GM18498 (cell line): ENCODE measurements at regions not wholly inside any gene's neighbourhood (a gene's known extent, or its start where the extent isn't known, plus 50 kb on each side); places are given as distances from the start of the nearest gene placed in this dataset.
"Not testable (repeated sequence)": the region's sequence is repeated elsewhere in the genome, so short reads cannot be mapped to it uniquely, and the experiment has no call there.

Experiments used
- ATAC-seq: cut with Tn5 transposase; IDR thresholded peaks from one replicate; pipeline ENCODE4 v1.9.1; 2021; ENCODE audit warnings: mild to moderate bottlenecking, moderate library complexity; ENCODE audit not compliant: unreplicated experiment

DNA sequence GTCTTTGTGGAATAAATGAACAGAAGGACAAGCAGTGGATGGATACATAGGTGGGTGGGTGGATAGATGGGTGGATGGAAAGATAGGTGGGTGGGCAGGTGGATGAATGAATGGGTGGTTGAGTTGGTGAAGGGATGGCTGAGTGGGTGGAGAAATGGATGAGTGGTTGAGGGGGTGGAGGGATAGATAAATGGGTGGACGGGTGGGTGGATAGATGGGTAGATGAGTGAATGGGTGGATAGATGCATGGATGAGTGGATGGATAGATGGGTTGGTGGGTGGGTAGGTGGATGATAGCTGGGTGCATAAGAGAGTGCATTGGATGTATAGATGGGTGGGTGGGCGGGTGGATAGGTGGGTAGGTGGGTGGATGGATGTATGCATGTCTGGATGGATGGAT lies 63.5 kb downstream of the UNC93B1 start:
- not testable (repeated sequence) for ATAC-seq

DNA sequence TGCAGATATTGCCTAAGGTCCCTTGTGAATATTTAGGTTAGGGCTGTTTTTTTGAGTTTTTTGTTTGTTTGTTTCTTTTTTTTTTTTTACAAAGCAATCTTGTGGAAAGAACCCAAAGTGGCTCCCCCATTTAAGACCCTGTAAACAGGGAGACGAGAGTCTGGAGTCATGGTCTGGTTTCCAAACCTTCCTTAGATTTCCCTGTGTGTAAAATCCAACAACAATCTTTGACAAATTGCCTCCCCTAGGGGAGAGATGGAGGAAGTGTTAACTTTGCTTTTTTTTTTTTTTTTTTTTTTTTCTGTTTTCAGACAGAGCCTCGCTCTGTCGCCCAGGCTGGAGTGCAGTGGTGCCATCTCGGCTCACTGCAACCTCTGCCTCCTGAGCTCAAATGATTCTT lies 64.9 kb downstream of the UNC93B1 start:
- ATAC-seq, result not testable (repeated sequence)

DNA sequence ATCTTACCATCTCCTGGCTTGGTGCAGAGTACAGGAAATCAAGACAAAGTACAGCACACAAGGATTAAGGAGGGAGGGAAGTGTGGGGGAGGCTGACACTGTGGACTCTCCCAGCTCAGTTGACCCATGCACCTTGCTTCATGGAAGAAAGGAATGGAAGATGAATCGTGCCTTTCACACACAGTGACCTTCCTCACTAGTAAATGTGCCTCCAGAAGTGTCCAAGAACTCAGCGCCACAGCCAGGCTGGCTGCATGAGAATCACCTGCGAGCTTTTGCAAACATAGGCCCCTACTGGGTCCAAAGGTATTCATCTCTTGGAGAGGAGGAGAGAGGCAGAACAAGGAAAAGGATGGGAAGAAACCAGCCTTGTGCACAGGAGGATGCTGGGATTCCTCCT lies 65.5 kb downstream of the UNC93B1 start:
- not testable (repeated sequence) for ATAC-seq

DNA sequence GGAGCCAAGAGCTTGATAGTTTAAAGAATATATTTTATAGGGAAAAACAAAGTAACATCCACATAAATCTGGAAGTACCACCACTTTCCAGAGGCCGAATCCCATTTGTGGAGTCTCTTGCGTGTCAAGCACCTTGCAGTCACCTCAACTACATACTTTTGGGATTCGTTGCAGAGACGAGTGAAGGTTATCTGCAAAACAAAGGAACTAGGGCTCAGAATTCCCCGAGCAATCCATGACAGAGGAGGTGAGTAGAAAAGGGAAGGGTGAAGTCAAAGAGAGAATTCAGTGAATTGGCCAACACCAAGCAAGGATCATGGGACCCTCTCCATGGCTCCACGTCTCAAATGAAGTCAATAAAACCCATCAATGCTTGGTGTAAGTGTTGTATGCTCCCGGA lies 80.3 kb downstream of the UNC93B1 start:
- ATAC-seq, result not testable (repeated sequence)

DNA sequence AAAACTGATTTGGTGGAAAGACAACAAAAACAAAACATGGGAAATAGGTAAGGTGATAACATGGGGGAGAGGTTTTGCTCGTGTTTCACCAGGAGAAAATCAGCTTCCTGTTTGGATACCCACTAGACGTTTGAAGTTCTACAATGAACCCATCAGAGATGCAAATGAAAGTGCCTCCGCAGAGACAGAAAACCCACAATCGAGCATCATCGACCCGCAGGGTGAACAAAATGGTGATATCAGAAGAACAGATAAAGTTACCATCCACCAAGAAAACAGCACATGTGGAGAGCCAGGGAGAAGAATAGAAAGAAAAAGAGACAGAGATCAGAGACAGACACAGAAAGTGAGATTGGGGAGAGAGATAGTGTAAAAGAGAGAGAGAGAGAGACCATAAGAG lies 83.4 kb downstream of the UNC93B1 start:
- not testable (repeated sequence) for ATAC-seq

DNA sequence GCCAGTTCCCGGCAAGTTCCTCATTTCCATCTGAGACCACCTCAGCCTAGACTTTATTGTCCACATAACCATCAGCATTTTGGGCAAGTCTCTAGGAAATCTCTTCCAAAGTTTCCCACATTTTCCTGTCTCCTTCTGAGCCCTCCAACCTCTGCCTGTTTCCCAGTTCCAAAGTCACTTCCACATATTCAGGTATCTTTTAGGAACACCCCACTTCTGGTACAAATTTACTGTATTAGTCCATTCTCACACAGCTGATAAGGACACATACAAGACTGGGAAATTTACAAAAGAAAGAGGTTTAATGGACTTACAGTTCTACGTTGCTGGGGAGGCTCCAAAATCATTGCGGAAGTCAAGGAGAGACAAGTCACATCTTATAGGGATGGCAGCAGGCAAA lies 91.7 kb downstream of the UNC93B1 start:
- not testable (repeated sequence) for ATAC-seq

DNA sequence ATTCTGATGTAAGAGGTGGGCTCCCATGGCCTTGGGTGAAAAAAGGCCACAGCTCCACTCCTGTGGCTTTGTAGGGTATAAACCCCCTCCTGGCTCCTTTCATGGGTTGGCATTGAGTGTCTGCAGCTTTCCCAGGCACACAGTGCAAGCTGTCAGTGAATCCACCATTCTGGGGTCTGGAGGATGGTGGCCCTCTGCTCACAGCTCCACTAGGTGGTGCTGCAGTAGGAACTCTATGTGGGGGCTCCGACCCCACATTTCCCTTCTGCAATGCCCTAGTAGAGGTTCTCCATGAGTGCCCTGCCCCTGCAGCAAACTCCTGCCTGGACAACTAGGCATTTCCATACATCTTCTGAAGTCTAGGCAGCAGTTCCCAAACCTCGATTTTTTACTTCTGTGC lies 92.7 kb downstream of the UNC93B1 start:
- ATAC-seq, result not testable (repeated sequence)

DNA sequence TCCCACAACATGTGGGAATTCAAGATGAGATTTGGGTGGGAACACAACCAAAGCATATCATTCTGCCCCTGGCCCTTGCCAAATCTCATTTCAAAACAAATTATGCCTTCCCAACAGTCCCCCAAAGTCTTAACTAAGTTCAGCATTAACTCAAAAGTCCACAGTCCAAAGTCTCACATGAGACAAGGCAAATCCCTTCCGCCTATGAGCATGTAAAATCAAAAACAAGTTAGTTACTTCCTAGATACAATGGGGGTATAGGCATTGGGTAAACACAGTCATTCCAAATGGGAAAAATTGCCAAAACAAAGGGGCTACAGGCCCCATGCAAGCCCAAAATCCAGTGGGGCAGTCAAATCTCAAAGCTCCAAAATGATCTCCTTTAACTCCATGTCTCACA lies 93.1 kb downstream of the UNC93B1 start:
- not testable (repeated sequence) for ATAC-seq

DNA sequence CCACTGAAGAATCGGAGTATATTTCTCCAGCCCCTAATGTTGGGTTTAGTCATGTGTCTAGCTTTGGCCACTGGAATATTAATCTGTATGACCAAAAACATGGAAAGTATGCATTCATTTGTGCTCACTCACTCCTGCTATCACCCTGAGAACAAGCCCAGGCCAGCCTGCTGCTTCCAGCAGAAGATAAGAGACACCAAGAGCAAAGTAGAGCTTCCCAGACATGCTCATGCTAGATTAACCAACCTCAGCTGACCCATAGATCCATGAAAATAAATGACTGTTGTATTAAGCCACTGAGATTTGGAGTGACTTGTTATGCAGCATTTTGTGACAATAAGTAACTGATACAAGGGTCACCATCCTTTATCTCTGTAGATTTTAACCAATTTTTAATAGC lies 96.9 kb downstream of the UNC93B1 start:
- ATAC-seq, result not testable (repeated sequence)

DNA sequence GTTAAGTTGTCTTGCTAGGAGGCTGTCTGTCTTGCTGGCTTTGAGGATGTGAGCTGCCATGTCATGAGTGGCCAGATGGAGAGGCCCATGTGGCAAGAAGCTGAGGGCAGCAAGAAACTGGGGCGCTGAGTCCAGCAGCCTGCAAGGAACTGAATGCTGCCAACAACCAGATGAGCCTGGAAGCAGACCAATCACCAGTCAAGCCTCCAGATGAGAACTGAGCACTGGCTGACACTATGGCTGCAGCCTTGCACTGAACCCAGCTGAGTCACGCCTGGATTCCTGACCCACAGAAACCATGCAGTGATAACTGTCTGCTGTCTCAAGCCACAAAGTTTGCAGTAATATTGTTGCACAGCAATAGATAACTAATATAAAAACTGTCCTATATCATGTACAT lies 104.4 kb downstream of the UNC93B1 start:
- ATAC-seq, result not testable (repeated sequence)

DNA sequence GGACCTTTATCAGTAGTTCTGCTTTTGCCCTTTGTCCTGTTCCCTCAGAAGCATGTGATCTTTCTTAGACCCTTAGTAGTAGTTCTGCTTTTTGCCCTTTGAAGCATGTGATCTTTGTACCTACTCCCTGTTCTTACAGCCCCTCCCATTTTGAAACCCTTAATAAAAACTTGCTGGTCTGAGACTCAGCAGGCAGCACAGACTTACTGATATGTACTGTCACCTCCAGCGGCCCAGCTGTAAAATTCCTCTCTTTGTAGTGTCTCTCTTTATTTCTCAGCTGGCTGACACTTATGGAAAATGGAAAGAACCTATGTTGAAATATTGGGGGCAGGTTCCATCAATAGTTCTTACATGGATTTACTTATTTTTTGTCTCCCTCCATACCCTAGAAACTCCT lies 110.4 kb downstream of the UNC93B1 start:
- ATAC-seq, result not testable (repeated sequence)

DNA sequence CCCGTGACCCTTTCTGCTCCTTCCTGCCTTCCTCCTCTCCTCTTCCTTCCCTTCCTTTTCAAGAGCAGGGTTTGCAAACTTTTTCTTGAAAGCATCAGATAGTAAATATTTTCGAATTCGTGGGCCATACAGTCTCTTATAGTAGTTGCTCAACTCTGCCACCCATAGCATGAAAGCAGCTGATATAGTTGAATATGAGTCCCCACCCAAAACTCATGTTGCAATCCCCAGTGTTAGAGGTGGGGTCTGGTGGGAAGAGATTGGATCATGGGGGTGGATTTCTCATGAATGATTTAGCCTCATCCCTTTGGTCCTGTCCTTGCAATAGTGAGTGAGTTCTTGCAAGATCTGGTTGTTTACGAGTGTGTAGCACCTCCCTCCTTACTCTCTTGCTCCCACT lies 114.3 kb downstream of the UNC93B1 start:
- not testable (repeated sequence) for ATAC-seq

DNA sequence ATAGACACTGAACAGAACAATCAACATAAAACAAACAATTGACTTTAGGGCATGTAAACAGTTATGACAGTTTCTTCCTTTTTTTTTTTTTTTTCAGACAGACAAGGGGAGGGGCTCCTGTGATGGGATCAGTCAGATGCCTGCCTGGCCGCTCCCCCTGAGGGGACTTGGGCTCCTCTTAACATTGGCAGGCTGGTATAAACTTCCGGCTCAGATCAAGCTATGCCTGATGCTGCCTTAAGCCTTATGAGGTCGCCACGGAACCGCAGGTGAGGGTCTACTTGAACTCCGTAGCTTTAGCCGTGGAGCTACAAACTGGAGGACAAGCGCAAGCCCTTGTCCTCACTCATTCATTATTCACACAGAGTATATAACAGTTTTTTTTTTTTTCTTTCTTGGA lies 115.8 kb downstream of the UNC93B1 start:
- ATAC-seq, result not testable (repeated sequence)

DNA sequence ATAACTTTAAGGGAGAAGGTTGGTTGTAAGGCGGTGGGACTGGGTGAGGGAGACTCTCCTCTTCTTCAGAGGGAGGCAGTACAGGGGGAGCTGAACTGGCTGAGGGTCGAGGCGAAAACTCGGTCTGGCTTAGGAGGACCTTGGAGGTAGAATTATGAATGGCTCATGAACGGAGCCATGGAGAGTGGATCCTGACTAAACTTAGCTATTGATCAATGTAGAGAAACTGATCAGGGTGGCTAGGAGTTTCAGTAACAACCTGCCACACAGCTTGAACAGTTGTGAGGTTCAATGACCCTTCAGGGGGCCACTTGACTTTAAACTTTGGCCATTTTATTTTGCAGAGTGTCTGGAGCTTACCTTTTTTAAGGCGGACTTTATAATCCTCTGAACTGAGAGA lies 117.2 kb downstream of the UNC93B1 start:
- not testable (repeated sequence) for ATAC-seq

DNA sequence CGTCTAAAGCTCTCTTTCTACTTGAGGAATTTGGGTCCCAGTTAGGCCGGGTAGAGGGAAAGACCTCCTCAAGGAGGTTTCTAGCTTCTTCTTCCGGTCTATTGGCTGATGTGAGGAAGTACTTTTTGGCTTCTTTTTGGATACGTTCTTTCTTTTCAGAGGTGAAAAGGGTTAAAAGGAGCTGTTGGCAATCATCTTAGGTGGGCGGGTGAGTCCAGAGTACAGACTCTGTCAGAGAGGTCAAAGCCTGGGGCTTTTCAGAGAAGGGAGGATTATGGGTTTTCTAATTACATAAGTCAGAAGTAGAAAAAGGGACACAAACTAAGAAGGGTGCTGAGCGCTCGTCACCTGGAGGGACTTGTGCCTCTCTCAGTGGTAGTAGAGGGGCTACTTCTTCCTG lies 117.7 kb downstream of the UNC93B1 start:
- not testable (repeated sequence) for ATAC-seq

DNA sequence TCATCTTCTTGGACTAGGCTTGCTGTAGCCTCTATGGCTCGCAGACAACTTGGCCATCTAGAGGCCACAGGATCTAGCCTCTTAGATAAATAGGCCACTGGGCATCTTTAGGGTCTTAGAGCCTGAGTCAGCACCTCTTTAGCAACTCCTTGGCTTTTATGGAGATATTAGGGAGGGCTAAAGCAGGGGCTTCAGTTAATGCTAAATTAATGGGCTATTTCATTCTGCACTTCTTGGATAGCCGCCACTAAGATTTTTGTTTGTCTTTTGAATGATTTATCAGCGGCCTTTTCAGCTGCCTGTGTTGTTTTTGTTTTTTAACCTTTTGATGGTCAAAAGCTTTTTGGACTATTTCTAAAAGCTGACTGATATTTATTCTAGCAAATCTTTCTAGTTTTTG lies 118.3 kb downstream of the UNC93B1 start:
- ATAC-seq, result not testable (repeated sequence)

DNA sequence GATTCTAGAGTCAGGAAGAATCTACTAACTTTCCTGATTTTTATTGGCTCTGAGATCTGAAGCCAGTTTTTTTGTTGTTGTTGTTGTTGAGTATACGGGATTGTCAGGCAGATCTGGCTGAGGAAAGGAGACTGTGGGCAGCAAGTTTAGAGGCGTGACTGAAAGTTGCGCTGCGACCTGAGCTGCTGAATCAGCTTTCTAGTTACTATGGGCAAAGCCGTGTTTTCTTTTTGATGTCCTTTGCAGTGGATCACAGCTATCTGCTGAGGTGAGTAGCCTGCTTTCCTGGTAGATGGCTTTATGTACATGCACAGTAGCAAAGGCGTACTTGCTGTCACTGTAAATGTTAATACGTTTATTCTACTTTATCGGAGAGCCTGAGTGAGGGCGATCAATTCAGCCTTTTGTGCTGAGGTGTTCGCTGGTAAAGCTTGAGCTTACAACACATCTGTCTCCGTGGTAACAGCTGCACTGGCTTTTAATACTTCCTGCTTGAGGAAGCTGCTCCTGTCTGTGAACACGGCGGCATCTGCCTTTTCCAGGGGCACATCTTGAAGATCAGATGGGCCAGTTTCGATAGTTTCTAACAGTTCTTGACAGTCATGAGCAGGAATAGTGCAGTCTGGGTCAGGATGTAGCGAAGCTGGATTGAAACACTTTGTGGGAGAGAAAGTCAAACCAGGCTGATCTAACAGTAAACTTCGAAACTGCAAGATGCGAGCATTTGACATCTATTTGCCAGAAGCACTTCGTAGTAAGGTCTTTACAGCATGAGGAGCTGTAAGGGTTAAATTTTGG lies 118.9 kb downstream of the UNC93B1 start:
- not testable (repeated sequence) for ATAC-seq

DNA sequence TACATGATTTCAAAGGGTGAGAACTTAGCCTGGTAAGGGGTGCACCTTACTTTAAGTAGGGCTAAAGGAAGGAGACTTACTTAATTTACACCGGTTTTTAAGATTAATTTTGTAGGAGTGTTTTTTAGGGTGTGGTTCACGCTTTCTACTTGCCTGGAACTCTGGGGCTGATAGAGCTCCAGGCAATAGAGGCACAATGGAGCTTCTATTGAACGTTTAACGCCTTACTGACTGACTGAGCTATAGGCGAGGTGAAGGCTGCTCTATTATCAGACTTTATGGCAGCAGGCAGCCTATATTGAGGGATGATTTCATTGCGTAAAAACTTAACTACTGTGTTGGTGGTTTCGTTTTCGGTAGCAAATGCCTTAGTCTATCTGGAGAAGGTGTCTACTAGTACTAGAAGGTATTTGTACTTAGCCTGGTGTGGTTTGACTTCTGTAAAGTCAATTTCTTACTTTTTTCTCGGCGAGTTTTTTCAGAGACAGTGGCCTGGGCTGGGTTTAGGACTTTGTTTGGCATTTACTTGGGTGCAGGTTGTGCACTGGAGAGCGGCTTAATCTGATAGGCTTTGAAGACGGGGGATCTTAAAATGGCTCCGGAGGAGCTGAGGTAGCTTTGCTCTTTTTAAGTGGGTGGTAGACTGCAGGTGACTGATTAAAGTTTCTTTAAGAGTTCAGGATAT lies 119.7 kb downstream of the UNC93B1 start:
- not testable (repeated sequence) for ATAC-seq

DNA sequence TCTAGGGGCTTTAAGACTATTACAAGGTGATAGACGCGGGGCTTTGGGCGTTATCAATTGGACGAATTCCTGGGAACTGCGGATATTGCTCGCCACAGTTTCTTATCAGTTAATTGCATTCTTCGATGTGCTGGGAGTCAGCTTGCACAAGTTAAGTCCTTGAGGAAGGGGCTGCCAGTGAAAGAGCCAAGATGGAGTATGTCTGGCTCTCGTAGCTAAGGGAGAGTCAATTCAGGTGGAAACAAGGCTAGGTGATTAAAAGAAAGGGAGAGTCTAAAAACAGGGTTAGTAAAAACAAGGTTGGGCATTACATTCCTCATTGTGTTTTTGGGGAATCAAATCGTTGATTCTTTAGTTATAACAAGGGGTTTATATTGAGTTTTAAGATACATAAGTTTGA lies 121.6 kb downstream of the UNC93B1 start:
- not testable (repeated sequence) for ATAC-seq

DNA sequence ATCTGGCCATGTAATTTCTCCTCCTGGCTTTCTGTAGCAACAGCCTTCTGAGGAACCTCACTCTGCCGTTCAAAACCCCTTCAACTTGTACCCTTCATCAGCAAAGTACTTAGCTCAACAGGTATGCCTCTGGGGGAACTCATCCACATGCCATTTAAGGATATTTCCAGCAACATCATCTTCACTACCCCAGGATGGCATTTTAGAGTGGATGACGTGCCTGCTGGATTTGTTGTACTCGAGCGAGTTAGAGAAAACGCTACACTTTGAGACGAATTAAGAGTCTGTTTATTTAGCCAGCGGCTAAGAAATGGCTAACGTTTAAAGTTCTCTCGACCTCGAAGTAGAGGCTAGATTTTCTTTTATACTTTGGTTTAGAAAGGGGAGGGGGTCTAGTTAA lies 122.1 kb downstream of the UNC93B1 start:
- ATAC-seq, result not testable (repeated sequence)

DNA sequence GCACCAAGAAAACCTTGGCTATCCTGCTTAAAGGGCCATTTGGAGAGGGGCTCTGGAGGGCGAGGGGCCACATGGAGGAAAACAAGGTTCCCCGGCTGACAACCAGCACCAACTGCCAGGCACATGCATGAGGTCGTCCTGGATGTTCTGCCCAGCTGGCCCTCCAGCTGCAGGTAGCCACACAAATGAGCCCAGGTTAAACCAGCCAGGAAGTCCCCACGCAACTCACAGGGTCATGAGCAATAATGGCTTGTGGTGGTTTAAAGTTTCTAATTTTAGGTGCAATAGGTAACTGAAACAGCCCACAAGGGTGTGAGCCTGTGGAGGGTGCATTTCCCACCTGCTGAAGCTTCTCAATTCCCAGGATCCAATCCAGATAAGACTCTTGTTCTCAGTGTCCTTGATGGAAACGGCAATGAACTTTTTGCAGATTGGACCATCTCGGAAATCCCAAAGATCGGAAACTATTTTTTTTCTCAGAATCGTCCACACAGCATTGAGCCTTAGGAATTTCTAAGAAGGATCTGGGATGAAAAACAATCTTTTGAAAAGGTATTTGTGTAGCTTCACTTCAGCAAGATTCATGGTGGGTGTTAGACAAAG lies 123.2 kb downstream of the UNC93B1 start:
- ATAC-seq, result not testable (repeated sequence)

DNA sequence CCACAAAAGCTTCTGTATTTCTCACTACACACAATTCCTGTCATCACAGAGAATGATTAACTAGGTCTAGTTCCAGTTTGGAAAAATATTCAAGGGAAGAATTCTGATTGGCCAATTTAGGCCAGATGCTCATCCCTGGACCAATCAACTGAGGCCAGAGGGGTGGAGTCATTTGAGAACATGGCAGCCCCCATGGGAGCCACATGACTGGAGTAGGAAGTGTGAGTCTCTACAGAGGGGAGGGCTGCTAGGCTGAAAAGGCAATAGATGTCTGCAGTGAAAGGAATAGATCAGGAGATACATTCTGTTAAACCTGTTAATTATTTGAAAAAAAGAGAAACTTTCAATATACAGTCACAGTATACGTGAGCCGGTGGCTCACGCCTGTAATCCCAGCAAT lies 125.2 kb downstream of the UNC93B1 start:
- not testable (repeated sequence) for ATAC-seq
